HL-60 (cell line): ENCODE measurements at regions not wholly inside any gene's neighbourhood (a gene's known extent, or its start where the extent isn't known, plus 50 kb on each side); places are given as distances from the start of the nearest gene placed in this dataset.

Source experiments
- TF ChIP-seq, protein P1 (sequence below): IDR thresholded peaks from one replicate; pipeline ENCODE4 v1.5.1; 2011; ENCODE audit warnings: low read length, control low read depth, inconsistent platforms; ENCODE audit not compliant: insufficient read depth
- TF ChIP-seq, protein P2 (sequence below): IDR thresholded peaks from 2 replicates; pipeline ENCODE4 v1.6.1; 2012; ENCODE audit warnings: low read depth; ENCODE audit not compliant: insufficient replicate concordance

DNA sequence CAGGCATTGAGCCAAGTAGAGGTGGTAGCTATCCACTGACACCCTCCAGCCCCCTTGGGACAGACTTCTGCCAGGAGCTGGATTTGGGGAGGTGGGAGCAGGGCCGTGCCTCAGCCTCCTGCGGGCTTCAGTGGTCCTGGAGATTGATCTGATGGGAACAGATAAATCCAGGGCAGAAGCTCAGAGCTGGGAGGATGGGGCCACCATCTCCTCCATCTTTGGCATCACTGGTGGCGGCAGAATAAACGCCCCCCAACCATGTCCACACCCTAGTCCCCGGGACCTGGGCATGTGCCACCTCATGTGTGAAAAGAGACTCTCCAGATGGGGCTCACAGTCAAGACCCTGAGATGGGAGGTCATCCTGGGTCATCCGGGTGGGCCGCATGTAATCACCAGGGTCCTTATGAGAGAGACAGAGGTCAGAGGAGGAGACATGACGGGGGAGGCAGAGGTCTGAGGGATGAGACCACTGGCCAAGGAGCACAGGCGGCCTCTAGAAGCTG lies 209.6 kb upstream of the RTL1 start:
- TF ChIP-seq, protein P1, sequence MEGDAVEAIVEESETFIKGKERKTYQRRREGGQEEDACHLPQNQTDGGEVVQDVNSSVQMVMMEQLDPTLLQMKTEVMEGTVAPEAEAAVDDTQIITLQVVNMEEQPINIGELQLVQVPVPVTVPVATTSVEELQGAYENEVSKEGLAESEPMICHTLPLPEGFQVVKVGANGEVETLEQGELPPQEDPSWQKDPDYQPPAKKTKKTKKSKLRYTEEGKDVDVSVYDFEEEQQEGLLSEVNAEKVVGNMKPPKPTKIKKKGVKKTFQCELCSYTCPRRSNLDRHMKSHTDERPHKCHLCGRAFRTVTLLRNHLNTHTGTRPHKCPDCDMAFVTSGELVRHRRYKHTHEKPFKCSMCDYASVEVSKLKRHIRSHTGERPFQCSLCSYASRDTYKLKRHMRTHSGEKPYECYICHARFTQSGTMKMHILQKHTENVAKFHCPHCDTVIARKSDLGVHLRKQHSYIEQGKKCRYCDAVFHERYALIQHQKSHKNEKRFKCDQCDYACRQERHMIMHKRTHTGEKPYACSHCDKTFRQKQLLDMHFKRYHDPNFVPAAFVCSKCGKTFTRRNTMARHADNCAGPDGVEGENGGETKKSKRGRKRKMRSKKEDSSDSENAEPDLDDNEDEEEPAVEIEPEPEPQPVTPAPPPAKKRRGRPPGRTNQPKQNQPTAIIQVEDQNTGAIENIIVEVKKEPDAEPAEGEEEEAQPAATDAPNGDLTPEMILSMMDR: no peak
- TF ChIP-seq, protein P2, sequence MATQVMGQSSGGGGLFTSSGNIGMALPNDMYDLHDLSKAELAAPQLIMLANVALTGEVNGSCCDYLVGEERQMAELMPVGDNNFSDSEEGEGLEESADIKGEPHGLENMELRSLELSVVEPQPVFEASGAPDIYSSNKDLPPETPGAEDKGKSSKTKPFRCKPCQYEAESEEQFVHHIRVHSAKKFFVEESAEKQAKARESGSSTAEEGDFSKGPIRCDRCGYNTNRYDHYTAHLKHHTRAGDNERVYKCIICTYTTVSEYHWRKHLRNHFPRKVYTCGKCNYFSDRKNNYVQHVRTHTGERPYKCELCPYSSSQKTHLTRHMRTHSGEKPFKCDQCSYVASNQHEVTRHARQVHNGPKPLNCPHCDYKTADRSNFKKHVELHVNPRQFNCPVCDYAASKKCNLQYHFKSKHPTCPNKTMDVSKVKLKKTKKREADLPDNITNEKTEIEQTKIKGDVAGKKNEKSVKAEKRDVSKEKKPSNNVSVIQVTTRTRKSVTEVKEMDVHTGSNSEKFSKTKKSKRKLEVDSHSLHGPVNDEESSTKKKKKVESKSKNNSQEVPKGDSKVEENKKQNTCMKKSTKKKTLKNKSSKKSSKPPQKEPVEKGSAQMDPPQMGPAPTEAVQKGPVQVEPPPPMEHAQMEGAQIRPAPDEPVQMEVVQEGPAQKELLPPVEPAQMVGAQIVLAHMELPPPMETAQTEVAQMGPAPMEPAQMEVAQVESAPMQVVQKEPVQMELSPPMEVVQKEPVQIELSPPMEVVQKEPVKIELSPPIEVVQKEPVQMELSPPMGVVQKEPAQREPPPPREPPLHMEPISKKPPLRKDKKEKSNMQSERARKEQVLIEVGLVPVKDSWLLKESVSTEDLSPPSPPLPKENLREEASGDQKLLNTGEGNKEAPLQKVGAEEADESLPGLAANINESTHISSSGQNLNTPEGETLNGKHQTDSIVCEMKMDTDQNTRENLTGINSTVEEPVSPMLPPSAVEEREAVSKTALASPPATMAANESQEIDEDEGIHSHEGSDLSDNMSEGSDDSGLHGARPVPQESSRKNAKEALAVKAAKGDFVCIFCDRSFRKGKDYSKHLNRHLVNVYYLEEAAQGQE: no peak
